DOHH2 (cell line): ENCODE measurements at regions not wholly inside any gene's neighbourhood (a gene's known extent, or its start where the extent isn't known, plus 50 kb on each side); places are given as distances from the start of the nearest gene placed in this dataset.

Experiments used
- CTCF ChIP-seq: fragments of 200-600 bp; sonication (generic); IDR thresholded peaks from one replicate; pipeline ENCODE4 v1.5.1; 2014; ENCODE audit warnings: antibody characterized with exemption, mild to moderate bottlenecking, low read depth, low read length; ENCODE audit not compliant: poor library complexity, severe bottlenecking
- EZH2phosphoT487 ChIP-seq: fragments of 200-600 bp; sonication (generic); IDR thresholded peaks from 2 replicates; pipeline ENCODE4 v1.6.1; 2017; ENCODE audit warnings: borderline replicate concordance, mild to moderate bottlenecking, antibody characterized with exemption, low read length, moderate library complexity, mixed read lengths

DNA sequence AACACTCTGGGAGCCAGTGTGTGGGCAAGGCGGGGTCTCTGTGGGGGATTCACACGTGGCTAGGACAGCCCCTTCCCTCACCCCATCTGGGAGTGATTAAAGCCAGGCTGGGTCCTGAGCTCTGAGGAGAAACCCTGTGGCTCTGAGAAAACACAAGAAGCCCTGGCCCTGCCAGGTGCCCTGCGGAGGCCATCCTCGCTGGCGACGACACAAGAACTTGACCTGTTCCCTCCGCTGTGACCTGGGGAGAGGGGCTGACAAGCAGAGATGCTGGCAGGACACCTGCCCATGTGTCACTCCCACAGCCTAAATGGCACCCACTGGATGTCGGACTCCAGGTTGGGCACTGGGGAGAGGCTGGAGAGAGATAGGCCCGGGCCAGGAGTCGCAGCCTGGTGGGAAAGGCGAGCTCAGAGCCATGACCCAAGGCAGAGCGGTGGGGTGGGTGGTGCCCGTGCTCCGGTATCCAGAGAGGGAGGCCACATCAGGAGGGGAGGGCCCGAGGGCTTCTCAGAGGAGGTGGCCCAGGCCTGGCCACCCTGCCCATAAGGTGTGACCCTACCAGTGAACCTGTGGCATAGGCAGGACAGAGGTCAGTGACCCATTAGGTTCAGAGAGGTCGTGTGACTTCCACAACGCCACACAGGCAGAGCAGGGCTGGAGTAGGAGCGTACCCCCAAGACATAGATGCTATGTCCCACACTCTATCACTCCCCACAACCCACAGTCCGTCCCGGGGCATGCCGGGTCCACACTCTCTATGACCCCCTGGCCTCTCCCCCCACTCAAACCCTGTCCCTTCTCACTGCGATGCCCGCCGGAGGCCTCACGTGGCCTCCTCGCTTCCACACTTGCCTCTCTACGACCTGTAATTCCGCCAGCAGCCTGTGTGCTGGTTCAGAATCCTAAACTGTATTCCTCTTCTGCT is 59.4 kb upstream of the HPCAL1 start:
- TF ChIP-seq CTCF (no peak), EZH2phosphoT487 (no peak)
